ENCODE measurements at regions not wholly inside any gene's neighbourhood (a gene's known extent, or its start where the extent isn't known, plus 50 kb on each side); places are given as distances from the start of the nearest gene placed in this dataset.

DNA sequence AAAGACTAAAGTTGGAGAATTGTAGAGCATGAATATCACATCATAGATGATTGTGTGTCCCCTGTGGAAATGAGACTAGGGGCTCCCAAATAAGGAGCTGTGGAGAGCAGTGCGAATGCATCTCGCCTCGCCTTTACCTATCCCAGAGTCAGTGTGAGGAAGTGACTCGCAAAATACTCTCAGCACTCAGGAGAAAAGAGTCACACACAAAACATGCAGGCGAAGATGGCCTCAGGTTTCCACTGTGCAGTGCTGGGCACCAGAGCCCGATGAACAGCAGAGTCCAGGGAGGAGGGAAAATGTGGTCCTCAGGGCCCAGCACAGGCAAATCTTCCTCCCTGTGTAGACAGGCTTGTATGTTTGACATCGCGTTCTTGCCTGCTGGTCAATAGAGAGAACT, 126.5 kb upstream of the AFDN start:
- TF ChIP-seq YY1 (IDR thresholded peaks at IDR 0.05; ENCODE audit: insufficient read depth, insufficient read length) (no peak), SUZ12 (IDR thresholded peaks at IDR 0.05; ENCODE audit: extremely low read depth, insufficient read depth, insufficient read length) (no peak), ZNF274 (IDR thresholded peaks at IDR 0.05; ENCODE audit: low read depth, low read length) (no peak)

All from NT2/D1 (cell line).